ENCODE measurements at regions not wholly inside any gene's neighbourhood (a gene's known extent, or its start where the extent isn't known, plus 50 kb on each side); places are given as distances from the start of the nearest gene placed in this dataset.

GRCh38 chr17:77394540-77395295 is 253.9 kb downstream of the SEC14L1 start (continued):
- TF ChIP-seq SRF (IDR thresholded peaks at IDR 0.05; ENCODE audit: low read depth, low read length) (peak; percentile 66; the same call in 1 of the 2 replicates), ZNF749 (CRISPR knock-in tag; IDR thresholded peaks at IDR 0.05; ENCODE audit: borderline replicate concordance) (no peak), ZNF770 (CRISPR knock-in tag; IDR thresholded peaks at IDR 0.05) (0 out of 2 replicates have a peak, but pooled peaks have one; percentile 3), ZIK1 (CRISPR knock-in tag; IDR thresholded peaks at IDR 0.05; ENCODE audit: borderline replicate concordance, low read depth) (0 out of 2 replicates have a peak, but pooled peaks have one; percentile 30), SNAPC4 (CRISPR knock-in tag; IDR thresholded peaks at IDR 0.05) (no peak), DRAP1 (CRISPR knock-in tag; IDR thresholded peaks at IDR 0.05) (peak; percentile 85; the same call in 1 of the 2 replicates), ZKSCAN8 (CRISPR knock-in tag; IDR thresholded peaks at IDR 0.05; ENCODE audit: borderline replicate concordance) (peak; percentile 88; the same call in 1 of the 2 replicates), RERE (CRISPR knock-in tag; IDR thresholded peaks at IDR 0.05; ENCODE audit: low read depth) (0 out of 2 replicates have a peak, but pooled peaks have one; percentile 22), NCOA2 (CRISPR knock-in tag; IDR thresholded peaks at IDR 0.05) (peak; percentile 82; the same call in 1 of the 2 replicates), SNAPC2 (CRISPR knock-in tag; IDR thresholded peaks at IDR 0.05) (peak; percentile 65; the same call in 1 of the 2 replicates), KAT7 (CRISPR knock-in tag; IDR thresholded peaks at IDR 0.05; ENCODE audit: borderline replicate concordance) (peak; percentile 68; the same call in 1 of the 2 replicates), SOX5 (CRISPR knock-in tag; IDR thresholded peaks at IDR 0.05; ENCODE audit: borderline replicate concordance) (peak; percentile 76; the same call in 1 of the 2 replicates), ZNF644 (CRISPR knock-in tag; IDR thresholded peaks at IDR 0.05; ENCODE audit: low read depth) (peak; percentile 78; the same call in 1 of the 2 replicates), ZNF747 (CRISPR knock-in tag; IDR thresholded peaks at IDR 0.05; ENCODE audit: borderline replicate concordance) (peak; percentile 87; the same call in 1 of the 2 replicates), ZSCAN25 (CRISPR knock-in tag; IDR thresholded peaks at IDR 0.05) (no peak; the same call in 1 of the 2 replicates), EED (CRISPR knock-in tag; IDR thresholded peaks at IDR 0.05) (no peak)

All from HepG2 (cell line).